Mesendoderm (in vitro differentiated cells): ENCODE measurements at regions not wholly inside any gene's neighbourhood (a gene's known extent, or its start where the extent isn't known, plus 50 kb on each side); places are given as distances from the start of the nearest gene placed in this dataset.

Source experiments
- DNase-seq: peaks from one replicate; pipeline ENCODE4 v3.0.0; 2013
- H2AK5ac ChIP-seq: 2 replicates; pipeline ENCODE4 v1.6.1; 2013; ENCODE audit warnings: low read length, inconsistent platforms
- H2BK120ac ChIP-seq: 2 replicates; pipeline ENCODE4 v1.6.1; 2013; ENCODE audit warnings: low read depth, mild to moderate bottlenecking, low read length, moderate library complexity, mixed read lengths
- H2BK15ac ChIP-seq: replicated peaks from 2 replicates; pipeline ENCODE4 v1.6.1; 2013; ENCODE audit warnings: low read depth, mild to moderate bottlenecking, moderate library complexity
- H2BK5ac ChIP-seq: 2 replicates; pipeline ENCODE4 v1.6.1; 2013; ENCODE audit warnings: low read length, inconsistent platforms
- H3K18ac ChIP-seq: 2 replicates; pipeline ENCODE4 v1.6.1; 2013; ENCODE audit warnings: mild to moderate bottlenecking, low read length, mixed read lengths
- H3K23ac ChIP-seq: one replicate; pipeline ENCODE4 v1.6.1; 2013; ENCODE audit warnings: low read length
- H3K27ac ChIP-seq: 2 replicates; pipeline ENCODE4 v1.5.1; 2013; ENCODE audit warnings: low read depth, mild to moderate bottlenecking, inconsistent platforms, low read length, moderate library complexity
- H3K27me3 ChIP-seq: 2 replicates; pipeline ENCODE4 v1.6.1; 2013; ENCODE audit warnings: low read length, control low read depth, mild to moderate bottlenecking, inconsistent platforms; ENCODE audit not compliant: insufficient read depth, poor library complexity
- H3K36me3 ChIP-seq: 2 replicates; pipeline ENCODE4 v1.6.1; 2013; ENCODE audit warnings: low read length, inconsistent platforms; ENCODE audit not compliant: control insufficient read depth, insufficient read depth
- H3K4ac ChIP-seq: one replicate; pipeline ENCODE4 v1.6.1; 2013; ENCODE audit warnings: low read depth, mild to moderate bottlenecking, low read length, moderate library complexity
- H3K4me1 ChIP-seq: 2 replicates; pipeline ENCODE4 v1.6.1; 2013; ENCODE audit warnings: low read depth, low read length, inconsistent platforms; ENCODE audit not compliant: control insufficient read depth
- H3K4me2 ChIP-seq: 2 replicates; pipeline ENCODE4 v1.6.1; 2013; ENCODE audit warnings: low read length
- H3K4me3 ChIP-seq: 2 replicates; pipeline ENCODE4 v1.5.1; 2013; ENCODE audit warnings: mild to moderate bottlenecking, low read length
- H3K56ac ChIP-seq: one replicate; pipeline ENCODE4 v1.6.1; 2013; ENCODE audit warnings: low read length
- H3K79me1 ChIP-seq: 2 replicates; pipeline ENCODE4 v1.6.1; 2013; ENCODE audit warnings: low read length, inconsistent platforms
- H3K79me2 ChIP-seq: 2 replicates; pipeline ENCODE4 v1.6.1; 2013; ENCODE audit warnings: mild to moderate bottlenecking, low read length; ENCODE audit not compliant: control insufficient read depth, insufficient read depth
- H3K9ac ChIP-seq: 2 replicates; pipeline ENCODE4 v1.6.1; 2013; ENCODE audit warnings: low read length, inconsistent platforms
- H4K5ac ChIP-seq: one replicate; pipeline ENCODE4 v1.6.1; 2013; ENCODE audit warnings: low read length
- H4K8ac ChIP-seq: one replicate; pipeline ENCODE4 v1.6.1; 2013; ENCODE audit warnings: low read depth, mild to moderate bottlenecking, control low read depth, low read length, moderate library complexity
- WGBS: extraction: QIAGEN DNeasy Blood & Tissue Kit; methylation state at CpG from one replicate; pipeline ENCODE4 v1.1.7; 2013; ENCODE audit warnings: low lambda C conversion rate, missing lambda C conversion rate; ENCODE audit not compliant: insufficient coverage; ENCODE audit errors: extremely low coverage; 5-methylcytosine and 5-hydroxymethylcytosine counted together

DNA sequence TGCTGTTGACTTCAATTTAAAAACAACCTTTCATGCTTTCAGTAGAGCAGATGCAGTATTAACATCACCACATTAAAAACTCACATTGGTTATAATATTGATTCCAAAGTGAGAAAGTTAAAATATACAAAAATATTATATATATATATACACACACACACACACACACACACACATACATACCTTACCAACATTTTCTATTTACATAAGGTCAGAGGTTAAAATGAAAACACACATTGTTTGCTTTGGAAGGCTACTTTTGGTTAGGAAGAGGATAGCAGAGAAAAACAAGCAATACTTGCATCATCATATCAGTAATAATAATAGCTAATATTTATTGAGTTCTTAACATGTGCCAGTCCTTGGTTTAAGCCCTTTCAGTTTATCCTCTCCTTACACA is 226.5 kb downstream of the PPP4R3C start:
- no peak for DNase-seq

DNA sequence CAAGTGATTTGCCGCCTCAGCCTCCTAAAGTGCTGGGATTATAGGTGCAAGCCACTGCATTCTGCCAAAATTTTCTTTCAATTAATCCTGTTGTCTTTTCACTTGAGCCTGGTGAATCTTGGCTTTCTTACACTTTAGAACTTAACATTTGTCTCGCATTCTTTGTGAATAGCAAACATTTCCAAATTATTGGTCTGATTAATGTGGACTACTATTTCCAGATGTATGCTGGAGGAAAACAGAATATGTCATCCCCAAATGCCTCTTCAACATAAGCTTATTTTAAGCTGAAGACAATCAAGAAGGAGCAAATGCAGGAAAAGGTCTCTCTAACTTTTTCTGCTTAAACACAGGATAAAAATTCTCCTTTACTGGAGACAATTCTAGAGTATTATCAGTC is 233.4 kb downstream of the PPP4R3C start:
- Histone ChIP-seq H2BK15ac (no peak overlapping the region), H3K18ac (no peak overlapping the region), H3K4me3 (no peak overlapping the region), H3K23ac (no peak overlapping the region), H3K36me3 (no peaks in the 10 kb centered on the region), H3K4me2 (no peak overlapping the region), H3K4ac (no peak overlapping the region), H3K56ac (no peak overlapping the region), H3K9ac (no peak overlapping the region), H2BK120ac (no peak overlapping the region), H3K27ac (no peak overlapping the region), H3K79me2 (no peaks in the 10 kb centered on the region), H4K5ac (no peak overlapping the region), H3K27me3 (no peaks in the 10 kb centered on the region), H4K8ac (no peak overlapping the region), H3K4me1 (no peaks in the 10 kb centered on the region), H2BK5ac (no peak overlapping the region), H2AK5ac (no peak overlapping the region), H3K79me1 (no peaks in the 10 kb centered on the region)
- DNase-seq, result no peak
- WGBS, result no CpG with 5 or more reads among the region's 2 CpGs

More for the DNA sequence above, 226.5 kb downstream of the PPP4R3C start:
- H3K56ac ChIP-seq, result no peak overlapping the region
- no peak overlapping the region for H2BK120ac ChIP-seq
- no peak overlapping the region for H3K4me3 ChIP-seq
- H3K36me3 ChIP-seq, result no peaks in the 10 kb centered on the region
- no peak overlapping the region for H3K18ac ChIP-seq
- H3K27me3 ChIP-seq, result no peaks in the 10 kb centered on the region
- H2AK5ac ChIP-seq, result no peak overlapping the region
- H3K4ac ChIP-seq, result no peak overlapping the region
- no peak overlapping the region for H3K23ac ChIP-seq
- no peak overlapping the region for H3K9ac ChIP-seq
- H3K4me1 ChIP-seq, result no peaks in the 10 kb centered on the region
- no peaks in the 10 kb centered on the region for H3K79me1 ChIP-seq
- no peak overlapping the region for H4K5ac ChIP-seq
- H3K79me2 ChIP-seq, result no peaks in the 10 kb centered on the region
- no peak overlapping the region for H3K4me2 ChIP-seq
- H2BK15ac ChIP-seq, result no peak overlapping the region
- H2BK5ac ChIP-seq, result no peak overlapping the region
- H4K8ac ChIP-seq, result no peak overlapping the region
- H3K27ac ChIP-seq, result no peak overlapping the region

- no peak for DNase-seq
- no peak overlapping the region for H3K4me3 ChIP-seq
Observed at GRCh38 chrX:27222661-27223060, 240.5 kb downstream of the PPP4R3C start.

GRCh38 chrX:27186671-27187070 is 276.5 kb downstream of the PPP4R3C start:
- WGBS, result no CpG with 5 or more reads among the region's 5 CpGs
- H4K8ac ChIP-seq, result no peak overlapping the region
- no peak overlapping the region for H3K56ac ChIP-seq

More at GRCh38 chrX:27222661-27223060, 240.5 kb downstream of the PPP4R3C start:
- no peak overlapping the region for H3K27ac ChIP-seq
- no peaks in the 10 kb centered on the region for H3K79me1 ChIP-seq
- no peaks in the 10 kb centered on the region for H3K4me1 ChIP-seq
- H3K9ac ChIP-seq, result no peak overlapping the region
- no peak overlapping the region for H3K18ac ChIP-seq
- no peak overlapping the region for H2AK5ac ChIP-seq
- no peaks in the 10 kb centered on the region for H3K79me2 ChIP-seq
- no peak overlapping the region for H2BK15ac ChIP-seq
- H3K56ac ChIP-seq, result no peak overlapping the region
- H4K5ac ChIP-seq, result no peak overlapping the region
- H3K23ac ChIP-seq, result no peak overlapping the region
- H2BK120ac ChIP-seq, result no peak overlapping the region
- H2BK5ac ChIP-seq, result no peak overlapping the region
- H3K36me3 ChIP-seq, result no peaks in the 10 kb centered on the region
- no peak overlapping the region for H3K4ac ChIP-seq
- no peak overlapping the region for H3K4me2 ChIP-seq
- H3K27me3 ChIP-seq, result no peaks in the 10 kb centered on the region
- H4K8ac ChIP-seq, result no peak overlapping the region
- no CpG with 5 or more reads among the region's 8 CpGs for WGBS

DNA sequence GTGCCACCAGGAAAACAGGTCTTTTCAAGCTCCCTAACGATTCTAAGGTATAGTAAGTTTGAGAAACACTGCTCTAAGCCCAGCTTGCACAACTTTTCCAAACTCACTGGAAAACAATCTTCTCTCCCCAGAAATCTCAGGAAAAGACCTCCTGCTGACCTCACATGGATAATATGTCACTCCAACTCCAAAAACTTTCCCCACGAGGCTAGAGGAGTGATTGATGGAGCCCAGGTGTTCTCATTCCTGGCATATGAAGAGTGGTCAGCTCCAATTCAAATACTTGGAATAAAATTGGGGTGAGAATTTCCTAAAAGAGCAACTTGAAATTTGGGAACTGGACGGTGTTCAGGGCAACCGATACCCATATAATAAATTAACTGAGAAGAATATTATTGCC is 299.9 kb downstream of the PPP4R3C start:
- no peak overlapping the region for H3K27ac ChIP-seq
- no peak overlapping the region for H3K4me2 ChIP-seq
- H4K5ac ChIP-seq, result no peak overlapping the region
- no peak overlapping the region for H2BK5ac ChIP-seq
- WGBS, result no CpG with 5 or more reads among the region's 4 CpGs
- H3K79me2 ChIP-seq, result no peaks in the 10 kb centered on the region
- H3K56ac ChIP-seq, result no peak overlapping the region
- H3K18ac ChIP-seq, result no peak overlapping the region
- no peaks in the 10 kb centered on the region for H3K79me1 ChIP-seq
- H3K4me3 ChIP-seq, result no peak overlapping the region
- H3K4ac ChIP-seq, result no peak overlapping the region
- H3K4me1 ChIP-seq, result no peaks in the 10 kb centered on the region
- H2BK15ac ChIP-seq, result no peak overlapping the region
- DNase-seq, result no peak
- no peaks in the 10 kb centered on the region for H3K27me3 ChIP-seq
- H4K8ac ChIP-seq, result no peak overlapping the region
- H2BK120ac ChIP-seq, result no peak overlapping the region
- no peak overlapping the region for H3K23ac ChIP-seq
- H3K36me3 ChIP-seq, result no peaks in the 10 kb centered on the region
- H3K9ac ChIP-seq, result no peak overlapping the region
- no peak overlapping the region for H2AK5ac ChIP-seq

More at GRCh38 chrX:27186671-27187070, 276.5 kb downstream of the PPP4R3C start:
- no peak overlapping the region for H3K9ac ChIP-seq
- H3K79me1 ChIP-seq, result no peaks in the 10 kb centered on the region
- no peak overlapping the region for H2AK5ac ChIP-seq
- H3K4me3 ChIP-seq, result no peak overlapping the region
- H4K5ac ChIP-seq, result no peak overlapping the region
- H3K18ac ChIP-seq, result no peak overlapping the region
- peak; percentile 48 for DNase-seq
- no peak overlapping the region for H2BK5ac ChIP-seq
- no peaks in the 10 kb centered on the region for H3K27me3 ChIP-seq
- no peak overlapping the region for H3K4ac ChIP-seq
- no peaks in the 10 kb centered on the region for H3K79me2 ChIP-seq
- H3K4me1 ChIP-seq, result no peaks in the 10 kb centered on the region
- H3K4me2 ChIP-seq, result no peak overlapping the region
- H3K27ac ChIP-seq, result no peak overlapping the region
- H3K23ac ChIP-seq, result no peak overlapping the region
- H2BK15ac ChIP-seq, result no peak overlapping the region
- no peaks in the 10 kb centered on the region for H3K36me3 ChIP-seq
- H2BK120ac ChIP-seq, result no peak overlapping the region

DNA sequence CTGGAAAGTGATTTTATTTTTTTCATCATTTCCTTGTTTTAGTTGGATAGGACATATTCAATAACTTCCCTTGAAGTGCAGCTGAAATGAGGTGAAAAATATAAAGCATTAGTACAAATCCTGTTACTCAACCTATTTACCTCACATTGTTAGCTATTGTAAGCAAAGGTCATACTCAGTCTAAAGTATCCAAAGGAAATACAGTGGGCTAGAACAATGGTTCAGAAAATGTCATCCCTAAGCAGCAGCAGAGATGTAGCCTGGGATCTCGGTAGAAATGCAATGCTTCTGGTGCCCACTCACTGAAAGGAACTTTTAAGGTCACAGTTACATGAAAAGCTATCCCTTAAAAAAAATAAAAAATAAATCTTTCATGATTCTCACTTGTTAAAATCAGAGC is 300.6 kb downstream of the PPP4R3C start:
- no peak overlapping the region for H3K4ac ChIP-seq
- no peak overlapping the region for H3K4me2 ChIP-seq
- no peaks in the 10 kb centered on the region for H3K79me2 ChIP-seq
- no peaks in the 10 kb centered on the region for H3K36me3 ChIP-seq
- H3K4me1 ChIP-seq, result no peaks in the 10 kb centered on the region
- H3K9ac ChIP-seq, result no peak overlapping the region
- H3K27ac ChIP-seq, result no peak overlapping the region
- H2BK5ac ChIP-seq, result no peak overlapping the region
- H3K56ac ChIP-seq, result no peak overlapping the region
- no peaks in the 10 kb centered on the region for H3K27me3 ChIP-seq
- H4K8ac ChIP-seq, result no peak overlapping the region
- H4K5ac ChIP-seq, result no peak overlapping the region
- H2AK5ac ChIP-seq, result no peak overlapping the region
- no peak overlapping the region for H2BK120ac ChIP-seq
- no CpG with 5 or more reads among the region's 1 CpG for WGBS
- H2BK15ac ChIP-seq, result no peak overlapping the region
- no peak for DNase-seq
- no peak overlapping the region for H3K18ac ChIP-seq
- H3K79me1 ChIP-seq, result no peaks in the 10 kb centered on the region
- no peak overlapping the region for H3K4me3 ChIP-seq
- no peak overlapping the region for H3K23ac ChIP-seq
